NCI-H187 treated with DMSO at 0.1 percent for 48 hours (cell line): ENCODE measurements at regions not wholly inside any gene's neighbourhood (a gene's known extent, or its start where the extent isn't known, plus 50 kb on each side); places are given as distances from the start of the nearest gene placed in this dataset.
"Not testable (repeated sequence)": the region's sequence is repeated elsewhere in the genome, so short reads cannot be mapped to it uniquely, and the experiment has no call there.

Source experiments
- DNase-seq: peaks from one replicate; lab custom pipeline; 2025; lab: John Stamatoyannopoulos, UW

DNA sequence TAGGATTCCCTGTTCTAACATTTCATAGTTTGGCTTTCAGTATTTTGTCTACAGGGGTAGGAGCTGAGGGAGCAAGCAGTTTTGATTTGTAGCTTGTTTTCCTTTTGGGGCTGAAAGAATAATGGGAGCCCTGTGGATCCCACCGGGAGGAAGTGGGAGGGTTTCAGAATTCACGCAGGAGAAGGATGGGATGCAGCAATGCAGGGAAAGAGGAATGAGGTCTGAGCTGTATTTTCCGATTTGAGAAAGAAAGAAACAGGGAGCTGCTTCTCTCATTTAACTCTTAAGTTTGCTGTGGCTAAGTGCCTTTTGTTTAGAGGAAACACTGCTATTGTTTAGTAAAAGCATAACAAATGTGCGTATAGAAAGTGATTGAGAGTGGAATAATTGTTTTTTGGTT is 141.0 kb downstream of the ADCYAP1 start:
- DNase-seq: no peak

DNA sequence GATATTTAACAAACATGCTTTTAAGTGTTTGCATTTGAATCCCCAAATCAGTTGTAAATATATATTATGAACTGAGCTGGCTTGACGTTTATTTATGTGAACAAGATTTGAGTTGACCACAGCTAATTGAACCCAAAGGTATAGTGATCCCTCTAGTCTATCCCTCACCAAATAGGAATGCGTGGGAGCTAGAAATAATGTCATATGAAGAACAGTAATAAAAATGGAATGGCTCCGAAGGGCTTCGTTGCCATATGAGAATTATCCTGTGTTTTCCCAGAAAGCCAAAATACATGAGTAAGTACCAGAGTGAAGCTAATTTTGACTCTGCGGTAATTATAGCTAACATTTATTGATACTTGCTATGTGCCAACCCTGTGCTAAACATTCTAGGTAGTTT is 142.7 kb downstream of the ADCYAP1 start:
- DNase-seq: no peak

DNA sequence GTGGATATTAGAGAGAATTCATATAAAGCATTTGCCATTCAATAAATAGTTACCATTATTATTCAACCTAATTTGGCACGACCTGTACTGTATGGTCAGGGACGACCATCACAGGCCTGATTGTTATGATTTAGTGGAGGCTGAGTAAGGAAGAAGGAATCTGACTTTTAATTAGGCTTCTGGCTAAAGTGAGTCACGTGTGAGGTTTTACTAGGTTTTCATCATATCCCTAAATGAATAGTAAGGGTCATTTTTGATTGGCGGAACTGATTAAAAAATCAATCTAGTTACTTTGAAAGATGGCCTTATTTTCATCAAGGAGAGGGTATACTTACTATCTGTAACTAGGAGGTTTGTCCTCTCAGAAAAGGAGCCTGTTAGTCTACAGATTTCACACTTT is 143.4 kb downstream of the ADCYAP1 start:
- DNase-seq: no peak

DNA sequence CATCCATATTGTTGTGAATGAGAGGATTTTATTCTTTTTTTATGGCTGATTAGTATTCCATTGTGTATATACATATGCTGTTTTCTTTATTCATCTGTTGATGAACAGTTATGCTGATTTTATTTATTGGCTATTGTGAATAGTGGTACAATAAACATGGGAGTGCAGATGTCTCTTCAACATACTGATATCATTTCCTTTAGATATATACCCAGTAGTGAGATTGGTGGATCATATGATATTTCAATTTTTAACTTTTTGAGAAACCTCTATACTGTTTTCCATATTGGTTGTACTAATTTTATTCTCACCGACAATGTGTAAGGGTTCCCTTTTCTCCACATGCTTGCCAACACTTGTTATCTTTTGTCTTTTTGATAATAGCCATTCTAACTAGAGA is 144.5 kb downstream of the ADCYAP1 start:
- DNase-seq: no peak

DNA sequence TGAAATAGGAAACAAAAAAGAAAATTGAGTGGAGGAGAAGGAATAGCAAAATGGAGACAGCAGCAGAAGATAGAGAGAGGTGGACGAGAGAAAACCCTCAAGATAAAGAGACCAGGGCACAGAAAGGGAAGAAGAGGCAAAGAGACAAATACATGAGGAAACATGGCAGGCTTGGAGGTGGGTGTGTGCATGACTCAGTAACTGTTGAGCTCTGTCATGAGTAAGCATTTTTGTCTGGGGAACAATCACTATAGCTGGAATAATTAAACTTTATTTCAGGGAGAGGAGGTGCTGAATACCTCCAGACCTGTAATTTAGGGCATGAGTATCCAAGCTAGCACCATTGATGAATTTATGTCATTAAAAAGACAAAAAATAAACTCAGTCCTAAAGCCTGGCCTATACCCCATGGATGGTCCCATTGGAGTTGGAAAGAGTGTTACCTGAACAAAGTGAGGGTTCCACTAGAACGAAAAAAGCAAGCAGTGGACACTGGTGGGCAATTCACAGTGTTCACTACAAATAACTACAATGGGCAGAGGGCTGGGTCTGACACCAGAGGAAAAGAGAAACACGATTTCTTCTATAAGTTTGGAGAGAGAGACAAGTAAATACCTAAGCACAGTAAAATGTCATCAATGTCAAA is 145.5 kb downstream of the ADCYAP1 start:
- DNase-seq: no peak

DNA sequence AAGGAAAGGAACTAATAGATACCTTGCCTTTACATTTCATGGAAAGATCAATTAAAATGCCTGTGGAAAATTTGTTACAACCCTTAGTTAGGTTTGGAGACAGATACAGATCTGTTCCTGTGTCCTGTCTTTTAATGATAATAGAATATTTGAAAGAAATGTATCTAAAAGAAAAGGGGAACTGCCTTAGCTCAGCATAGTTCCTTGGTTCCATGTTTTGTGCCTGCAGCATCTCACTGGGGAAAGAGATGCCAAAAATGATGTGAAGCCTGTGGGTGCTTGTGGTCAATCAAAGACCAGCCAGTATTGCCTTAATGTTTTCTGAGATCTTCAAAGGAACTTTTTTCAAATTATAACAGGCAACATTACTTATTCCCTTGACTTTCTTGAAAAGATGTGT is 147.6 kb downstream of the ADCYAP1 start:
- no peak for DNase-seq

DNA sequence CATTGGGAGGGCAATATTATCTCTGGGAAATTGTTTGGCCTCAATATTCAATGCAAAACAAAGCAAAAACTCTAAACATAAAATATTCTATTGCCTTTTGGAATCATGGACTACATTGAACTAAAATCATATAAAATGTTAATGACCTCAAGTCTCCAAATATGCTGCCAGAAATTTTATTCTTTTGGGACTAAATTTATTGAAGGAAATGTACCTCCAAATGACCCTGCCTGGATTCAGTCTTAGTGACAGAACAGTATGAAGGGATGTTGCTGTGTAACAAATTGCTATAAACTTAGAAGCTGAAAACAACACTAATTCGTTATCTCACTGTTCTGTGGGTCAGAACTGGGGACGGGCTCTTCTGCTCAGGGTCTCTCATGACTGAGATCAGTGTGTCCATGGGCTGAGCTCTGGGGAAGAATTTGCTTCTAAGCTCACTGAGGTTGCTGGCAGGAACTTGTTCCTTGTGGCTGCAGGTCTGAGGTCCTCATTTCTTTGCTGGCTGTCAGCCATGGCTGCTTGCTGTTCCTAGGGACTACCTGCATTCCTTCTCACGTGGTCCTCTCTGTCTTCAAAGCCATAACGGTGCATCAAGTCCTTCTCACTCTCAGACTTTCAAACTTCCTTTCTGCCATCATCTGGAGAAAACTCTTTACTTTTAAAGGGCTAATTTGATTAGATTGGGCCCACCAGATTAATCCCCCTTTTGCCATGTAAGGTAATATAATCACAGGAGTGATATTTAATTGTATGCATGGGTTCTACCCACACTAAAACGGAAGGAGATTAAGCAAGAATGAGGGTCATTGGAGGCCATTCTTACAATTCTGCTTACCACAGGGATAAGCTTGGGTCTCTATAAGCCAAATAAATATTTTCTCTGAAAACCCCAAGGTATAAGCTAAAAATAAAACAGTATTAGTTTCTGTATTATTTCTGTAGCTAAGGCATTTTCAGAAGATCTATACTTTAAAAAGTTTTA is 149.0 kb downstream of the ADCYAP1 start:
- no peak for DNase-seq

DNA sequence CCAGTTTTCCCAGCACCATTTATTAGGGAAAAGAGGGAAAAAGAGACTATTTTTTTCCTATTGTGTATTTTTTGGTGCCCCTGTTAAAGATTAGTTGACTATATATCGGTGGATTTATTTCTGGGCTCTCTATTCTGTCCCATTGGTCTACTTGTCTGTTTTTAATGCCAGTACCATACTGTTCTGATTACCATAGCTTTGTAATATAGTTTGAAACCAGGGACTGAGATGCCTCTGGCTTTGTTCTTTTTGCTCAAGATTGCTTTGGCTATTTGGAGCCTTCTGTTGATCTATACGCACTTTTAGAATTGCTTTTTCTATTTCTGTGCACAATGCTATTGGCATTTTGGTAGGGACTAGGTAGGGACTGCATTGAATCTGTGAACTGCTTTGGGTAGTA is 151.7 kb downstream of the ADCYAP1 start:
- DNase-seq: no peak

DNA sequence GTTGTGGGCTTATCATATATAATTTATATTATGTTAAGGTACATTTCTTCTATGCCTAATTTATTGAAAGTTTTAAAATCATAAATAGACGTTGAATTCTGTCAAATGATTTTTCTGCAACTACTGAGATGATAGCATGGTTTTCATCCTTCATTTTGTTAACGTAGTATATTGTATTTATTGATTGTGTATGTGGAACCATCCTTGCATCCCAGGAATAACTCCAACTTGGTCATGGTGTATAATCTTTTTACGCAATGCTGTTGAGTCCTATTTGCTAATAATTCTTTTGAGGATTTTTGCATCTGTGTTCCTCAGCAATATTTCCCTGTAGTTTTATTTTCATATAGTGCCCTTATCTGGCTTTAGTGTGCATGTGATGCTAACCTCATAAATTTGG is 152.7 kb downstream of the ADCYAP1 start:
- no peak for DNase-seq

DNA sequence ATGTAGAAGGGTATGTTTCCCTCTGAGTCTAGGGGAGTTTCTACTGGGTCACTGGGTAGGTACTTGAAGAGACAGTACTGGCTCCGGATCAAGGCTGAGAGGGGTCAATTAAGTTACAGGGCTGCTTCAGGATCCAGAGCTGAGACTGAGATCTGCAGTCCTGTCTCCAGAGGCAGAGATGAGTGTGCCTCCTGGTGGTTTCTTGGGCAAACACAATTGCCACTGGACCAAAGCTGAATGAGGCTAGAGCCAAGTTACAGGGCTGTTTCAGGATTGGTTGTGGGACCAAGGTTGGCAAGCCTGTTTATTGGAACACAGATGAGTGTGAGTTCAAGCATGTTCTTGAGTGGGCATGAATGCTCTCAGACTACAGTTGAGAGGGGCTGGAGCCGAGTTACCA is 157.9 kb downstream of the ADCYAP1 start:
- no peak for DNase-seq

DNA sequence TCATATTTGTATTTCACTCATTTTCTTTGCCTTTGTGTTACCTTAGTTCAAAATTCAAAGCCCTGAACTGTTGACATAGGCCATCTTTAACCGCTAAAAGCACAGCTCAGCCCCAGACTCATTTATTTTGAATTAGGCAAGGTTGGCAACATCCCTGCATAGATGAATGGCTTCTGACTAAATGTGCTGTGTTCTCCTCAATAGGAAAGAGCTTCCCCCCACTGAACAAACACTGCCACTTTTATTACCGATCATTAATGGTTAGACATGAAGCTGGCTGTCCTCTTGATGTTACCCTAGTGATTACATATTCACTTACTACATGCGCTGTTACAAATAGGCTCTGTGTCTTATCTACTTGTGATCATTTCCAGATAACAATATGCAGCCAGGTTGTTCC is 170.7 kb downstream of the ADCYAP1 start:
- no peak for DNase-seq

DNA sequence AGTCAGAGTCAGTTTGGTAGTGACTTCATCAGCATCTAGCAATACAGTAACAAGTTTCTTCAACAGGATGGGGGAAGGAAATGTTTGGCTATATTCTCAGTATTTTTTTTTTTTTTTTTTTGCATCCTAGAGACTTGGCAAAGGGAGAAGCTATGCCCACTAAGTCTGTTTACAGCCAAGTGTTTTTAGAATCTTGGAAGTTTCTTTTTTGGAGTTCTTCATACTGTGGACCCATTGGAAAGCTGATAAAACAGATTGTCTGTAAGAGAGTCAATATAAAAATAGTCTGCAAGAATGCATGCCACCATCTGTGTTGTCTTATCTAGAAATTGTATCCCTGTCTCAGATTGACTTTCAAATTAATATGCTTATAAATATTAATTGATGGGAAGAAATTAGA is 171.2 kb downstream of the ADCYAP1 start:
- no peak for DNase-seq

DNA sequence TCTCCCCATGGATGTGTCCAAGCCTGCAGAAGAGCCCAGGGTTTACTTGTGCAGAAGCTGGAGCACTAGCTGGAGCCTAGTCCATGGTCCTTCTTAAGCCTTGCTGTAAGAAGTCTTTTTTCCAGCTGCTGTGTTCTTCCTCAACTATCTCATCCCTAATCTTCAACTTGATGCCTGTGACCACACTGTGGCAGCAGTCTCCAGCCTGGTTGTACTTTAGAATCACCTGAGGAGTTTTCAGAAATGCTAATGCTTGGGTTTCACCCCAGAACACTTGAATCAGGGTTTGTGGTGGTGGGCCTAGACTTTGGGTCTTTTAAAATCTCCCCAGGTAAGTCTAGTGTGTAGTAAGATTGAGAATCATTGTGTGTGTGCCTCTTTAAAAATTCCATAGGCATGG is 173.6 kb downstream of the ADCYAP1 start:
- no peak for DNase-seq

DNA sequence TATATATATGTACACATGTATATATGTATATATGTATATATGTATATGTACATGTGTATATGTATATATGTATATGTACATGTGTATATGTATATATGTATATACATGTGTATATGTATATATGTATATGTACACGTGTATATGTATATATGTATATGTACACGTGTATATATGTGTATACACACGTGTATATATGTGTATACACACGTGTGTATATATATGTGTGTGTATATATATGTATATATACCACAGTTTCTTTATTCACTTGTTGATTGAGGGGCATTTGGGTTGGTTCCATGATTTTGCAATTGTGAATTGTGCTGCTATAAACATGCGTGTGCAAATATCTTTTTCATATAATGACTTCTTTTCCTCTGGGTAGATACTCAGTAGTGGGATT is 179.0 kb downstream of the ADCYAP1 start:
- DNase-seq: not testable (repeated sequence)

DNA sequence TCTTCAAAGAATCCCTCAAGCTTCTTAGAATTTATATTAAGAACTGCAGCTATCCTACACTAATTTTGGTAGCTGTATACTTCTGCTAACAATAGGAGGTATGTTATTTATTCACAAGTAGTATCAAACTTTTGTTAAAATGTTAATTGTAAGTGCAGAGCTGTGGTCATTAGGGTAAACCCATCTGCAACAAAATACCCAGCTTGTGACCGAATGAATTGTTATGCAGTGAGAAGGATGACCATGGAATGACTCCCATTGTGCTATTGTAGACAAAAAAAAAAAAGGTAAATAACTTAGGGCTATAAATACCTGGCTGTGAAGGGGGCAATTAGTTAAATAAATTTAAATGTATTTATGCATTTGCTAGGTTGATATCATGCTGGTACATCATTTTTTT is 186.1 kb downstream of the ADCYAP1 start:
- DNase-seq: no peak

DNA sequence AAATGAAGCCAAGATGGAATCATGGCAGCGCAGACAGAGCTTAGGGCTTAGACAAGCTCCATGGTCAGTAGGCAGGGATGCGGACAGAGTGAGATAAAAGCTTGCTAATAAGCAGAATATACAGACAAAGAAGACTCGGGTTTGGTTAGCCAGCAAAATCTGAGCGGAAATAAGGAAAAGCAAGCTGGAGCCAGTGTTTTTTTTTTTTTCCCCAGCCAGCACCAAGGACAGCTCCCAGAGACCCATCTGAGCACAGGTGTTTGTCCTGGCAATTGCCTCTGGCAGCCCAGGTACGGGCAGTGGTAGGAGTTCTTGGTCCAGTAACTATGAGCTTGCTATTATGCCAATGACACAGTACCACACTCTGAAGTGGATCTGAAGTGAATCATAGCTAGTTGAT is 187.6 kb downstream of the ADCYAP1 start:
- DNase-seq: no peak

DNA sequence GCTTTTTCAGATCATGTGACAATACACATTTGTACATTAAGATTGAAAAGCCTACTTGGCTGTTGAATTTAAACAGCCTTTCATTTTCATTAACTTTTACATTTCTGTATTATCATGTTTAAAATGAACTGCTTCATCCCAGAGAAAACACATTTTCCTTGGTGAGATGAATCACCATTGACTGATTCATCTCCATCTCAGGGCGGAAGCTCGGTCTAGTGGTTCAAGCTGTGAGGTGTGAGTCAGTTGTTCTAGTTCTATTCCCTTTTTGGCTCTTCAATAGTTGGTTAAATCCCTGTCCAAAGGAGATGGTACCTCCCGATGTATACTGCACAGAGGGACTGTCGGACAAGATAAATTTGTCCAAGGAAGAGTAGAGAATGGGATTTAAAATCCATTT is 189.7 kb downstream of the ADCYAP1 start:
- DNase-seq: no peak

DNA sequence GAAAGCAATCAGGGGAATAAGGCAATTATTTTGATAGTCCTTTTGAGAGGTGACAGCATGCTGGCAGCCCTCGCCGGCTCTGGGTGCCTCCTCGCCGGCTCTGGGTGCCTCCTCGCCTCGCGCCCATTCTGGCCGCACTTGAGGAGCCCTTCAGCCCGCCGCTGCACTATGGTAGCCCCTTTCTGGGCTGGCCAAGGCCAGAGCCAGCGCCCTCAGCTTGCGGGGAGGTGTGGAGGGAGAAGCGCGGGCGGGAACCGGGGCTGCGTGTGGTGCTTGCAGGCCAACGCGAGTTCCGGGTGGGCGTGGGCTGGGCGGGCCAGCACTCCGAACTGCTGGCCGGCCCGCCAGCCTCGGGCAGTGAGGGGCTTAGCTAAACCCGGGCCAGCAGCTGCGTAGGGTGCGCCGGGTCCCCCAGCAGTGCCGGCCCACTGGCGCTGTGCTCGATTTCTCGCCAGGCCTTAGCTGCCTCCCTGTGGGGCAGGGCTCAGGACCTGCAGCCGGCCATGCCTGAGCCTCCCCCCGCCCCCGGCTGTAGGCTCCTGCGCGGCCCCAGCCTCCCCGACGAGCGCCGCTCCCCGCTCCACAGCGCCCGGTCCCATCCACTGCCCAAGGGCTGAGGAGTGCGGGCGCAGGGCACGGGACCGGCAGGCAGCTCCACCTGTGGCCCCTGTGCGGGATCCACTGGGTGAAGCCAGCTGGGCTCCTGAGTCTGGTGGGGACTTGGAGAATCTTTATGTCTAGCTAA is 193.5 kb downstream of the ADCYAP1 start:
- not testable (repeated sequence) for DNase-seq

DNA sequence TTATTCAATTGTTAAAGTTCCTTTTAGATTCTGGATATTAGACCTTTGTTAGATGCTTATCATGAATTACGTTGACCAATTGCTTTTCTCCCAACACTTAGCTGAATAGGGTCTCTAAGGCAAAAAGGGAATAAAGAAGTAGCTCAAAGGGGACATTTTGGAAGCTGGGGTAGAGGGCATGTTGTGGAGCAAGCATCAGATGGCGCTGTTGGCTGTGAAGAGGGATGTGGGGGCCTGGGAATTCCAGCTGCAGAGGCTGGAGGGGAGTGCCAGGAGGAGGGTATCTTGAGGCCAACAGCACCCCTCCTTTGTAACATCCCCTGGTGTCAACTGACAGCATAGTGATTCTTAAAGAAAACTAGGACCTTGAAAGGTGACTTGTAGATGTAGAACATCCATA is 198.2 kb downstream of the ADCYAP1 start:
- DNase-seq: no peak

DNA sequence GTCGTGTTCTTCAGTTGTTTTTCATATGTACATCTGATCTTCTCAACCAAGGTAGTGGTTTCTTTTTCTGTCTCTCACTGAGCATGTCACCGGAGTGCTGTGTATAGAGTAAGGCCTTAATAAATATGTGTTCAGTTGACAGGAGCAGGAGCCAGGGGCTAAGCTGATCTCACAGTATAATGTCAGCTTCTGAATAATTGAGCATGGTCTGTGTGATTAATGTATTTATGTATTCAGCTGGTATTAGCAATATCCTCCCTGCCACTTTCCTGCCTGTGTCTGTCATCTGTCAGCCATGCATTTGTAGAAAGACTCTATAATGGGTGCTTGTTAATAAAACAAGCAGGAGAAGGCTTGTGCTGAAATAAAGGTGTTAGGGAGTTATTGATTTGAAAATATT is 198.9 kb downstream of the ADCYAP1 start:
- DNase-seq: no peak

DNA sequence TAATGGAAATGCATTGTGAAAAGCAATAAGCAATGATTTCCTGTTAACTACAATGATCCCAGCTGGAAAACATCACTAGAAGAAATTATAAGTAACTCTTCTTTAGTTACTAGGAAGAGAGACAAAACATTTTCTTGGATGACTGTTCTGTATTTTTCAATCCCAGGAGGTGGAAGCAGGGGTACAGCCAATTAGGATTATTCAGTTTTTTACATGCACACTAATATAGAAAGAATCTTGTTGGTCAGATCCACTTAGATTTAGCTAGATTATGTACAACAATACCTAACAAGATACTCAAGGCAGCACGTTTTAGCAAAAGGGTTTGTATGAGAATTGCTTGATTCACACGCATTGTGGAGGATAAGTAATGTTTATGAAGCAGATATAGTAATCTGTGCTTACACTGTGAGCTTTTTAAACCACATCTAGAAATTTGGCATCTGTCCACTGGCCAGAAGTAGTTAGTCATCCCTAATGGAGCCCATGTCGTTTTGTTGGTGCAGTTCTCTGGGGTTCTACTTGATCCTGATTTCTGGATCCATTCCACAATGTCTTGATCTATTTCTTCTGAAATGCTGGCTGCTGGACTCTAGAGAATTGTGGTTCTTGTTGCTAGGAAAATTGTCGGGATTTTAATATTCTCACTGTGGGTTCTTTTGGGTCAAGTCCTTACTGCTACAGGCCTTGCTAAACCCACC is 199.7 kb downstream of the ADCYAP1 start:
- no peak for DNase-seq

DNA sequence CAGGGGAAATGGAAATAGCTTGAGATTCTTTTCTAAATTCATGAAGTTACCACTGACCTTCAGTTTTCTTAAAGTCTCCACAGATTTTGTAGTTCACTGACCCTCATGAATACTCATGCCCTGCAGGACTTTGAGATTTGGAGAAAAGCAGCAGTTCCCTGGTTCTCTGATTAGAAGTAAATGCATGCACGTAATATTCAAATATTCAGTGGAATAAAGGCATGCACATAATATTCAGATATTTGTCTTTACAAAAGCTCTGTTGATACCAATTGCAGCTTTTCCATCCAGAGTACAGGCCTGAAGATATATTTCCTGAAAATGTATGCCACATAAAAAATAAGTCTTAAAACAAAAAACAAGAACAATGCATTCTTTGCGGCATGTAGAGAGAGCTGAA is 219.8 kb downstream of the ADCYAP1 start:
- DNase-seq: no peak
